GM21723 (cell line): ENCODE measurements at regions not wholly inside any gene's neighbourhood (a gene's known extent, or its start where the extent isn't known, plus 50 kb on each side); places are given as distances from the start of the nearest gene placed in this dataset.
A peak's percentile ranks its signal among the peaks of the same experiment; 100 is the strongest.
"Not testable (repeated sequence)": the region's sequence is repeated elsewhere in the genome, so short reads cannot be mapped to it uniquely, and the experiment has no call there.

ENCODE experiments used
- ATAC-seq: cut with Tn5 transposase; IDR thresholded peaks from one replicate; pipeline ENCODE4 v1.9.1; 2021; ENCODE audit warnings: mild to moderate bottlenecking, moderate library complexity; ENCODE audit not compliant: unreplicated experiment

DNA sequence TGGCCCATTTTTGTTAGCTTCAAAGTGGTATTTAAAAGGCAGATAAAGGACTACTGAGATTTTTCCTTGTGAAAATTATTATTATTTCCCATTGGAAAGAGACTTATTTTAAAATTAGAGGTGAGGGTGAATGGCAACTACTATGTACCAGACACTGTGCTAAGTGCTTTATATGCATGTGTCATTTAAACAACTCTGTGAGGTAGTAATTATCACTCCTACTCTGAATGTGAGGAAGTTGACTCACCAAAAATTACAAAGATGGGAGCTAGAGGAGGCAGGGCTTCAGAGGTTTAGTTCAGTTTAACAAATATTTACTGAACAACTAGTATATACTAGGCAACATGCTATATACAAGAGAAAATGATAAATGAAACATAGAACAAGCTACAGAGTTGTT is 78.2 kb downstream of the MSL3 start:
- no peak for ATAC-seq

DNA sequence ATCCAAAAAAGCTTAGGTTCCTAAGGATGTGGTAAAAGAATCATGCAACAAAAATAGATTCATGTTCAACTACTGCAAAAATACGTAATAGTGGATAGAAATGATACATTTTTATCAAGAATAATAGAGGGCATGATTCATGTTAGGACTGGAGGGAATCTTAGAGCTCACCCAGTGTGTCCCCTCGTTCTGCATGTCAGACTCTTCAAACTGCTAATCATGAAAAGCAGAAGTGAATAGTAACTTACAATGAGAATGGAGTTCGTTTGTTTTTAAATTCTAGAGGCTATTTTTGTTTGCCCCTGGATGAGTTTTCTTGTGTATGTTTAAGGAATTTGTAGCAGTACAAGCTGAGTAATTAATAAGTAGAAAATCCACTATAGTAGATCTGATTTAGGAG is 79.4 kb downstream of the MSL3 start:
- ATAC-seq = no peak

DNA sequence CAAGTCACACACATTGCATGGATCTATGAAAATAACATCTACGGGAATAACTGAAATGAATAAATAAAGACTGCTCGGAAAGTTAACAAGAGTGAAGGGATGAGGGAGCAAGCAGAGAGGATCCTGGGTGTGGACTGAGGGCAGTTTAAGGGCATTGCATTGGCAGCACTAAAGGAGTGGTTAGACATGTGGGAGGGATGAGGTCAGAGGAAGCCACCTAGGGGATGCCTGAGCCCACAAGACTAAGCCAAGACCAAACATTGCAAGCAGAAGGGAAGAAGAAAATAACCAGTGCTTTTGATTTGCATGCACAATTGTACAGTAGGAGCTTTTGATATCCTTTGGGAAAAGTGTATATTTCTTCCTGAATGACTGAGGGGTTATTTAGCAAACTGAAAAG is 106.1 kb downstream of the MSL3 start:
- no peak for ATAC-seq

DNA sequence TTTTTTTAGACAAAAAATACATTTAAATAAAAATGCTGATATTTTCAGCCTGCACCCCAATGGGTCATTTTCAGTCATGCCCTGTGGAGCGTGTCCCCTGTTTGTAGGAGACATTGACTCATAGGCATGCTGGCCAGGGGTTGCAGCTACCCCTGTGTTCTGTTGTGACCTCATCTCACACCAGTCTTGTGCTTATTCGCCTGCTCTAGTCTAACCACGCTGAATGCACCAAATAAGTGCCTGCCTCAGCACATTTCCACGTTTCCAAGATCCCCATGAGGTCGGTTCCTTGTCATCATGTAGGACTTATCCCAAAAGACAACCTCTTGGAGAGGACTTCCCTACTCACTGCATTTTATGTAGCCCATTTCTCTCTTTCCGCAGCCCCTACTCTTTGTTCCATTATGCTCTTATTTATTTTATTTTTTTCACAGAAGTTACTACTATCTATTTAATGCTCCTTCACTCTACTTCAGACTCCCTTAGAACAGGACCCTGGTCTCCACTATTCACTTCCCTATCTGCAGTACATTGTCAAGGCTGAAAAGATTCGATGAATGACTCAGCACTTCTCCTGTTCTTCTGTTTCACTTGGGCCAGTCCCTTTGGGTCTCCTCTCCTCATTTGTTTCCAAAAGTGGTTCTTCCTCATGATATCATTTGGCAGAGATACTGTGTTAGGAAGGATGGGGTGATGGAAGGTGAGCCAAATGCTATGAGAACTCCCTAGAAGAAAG is 109.7 kb downstream of the MSL3 start:
- ATAC-seq = peak; percentile 74

DNA sequence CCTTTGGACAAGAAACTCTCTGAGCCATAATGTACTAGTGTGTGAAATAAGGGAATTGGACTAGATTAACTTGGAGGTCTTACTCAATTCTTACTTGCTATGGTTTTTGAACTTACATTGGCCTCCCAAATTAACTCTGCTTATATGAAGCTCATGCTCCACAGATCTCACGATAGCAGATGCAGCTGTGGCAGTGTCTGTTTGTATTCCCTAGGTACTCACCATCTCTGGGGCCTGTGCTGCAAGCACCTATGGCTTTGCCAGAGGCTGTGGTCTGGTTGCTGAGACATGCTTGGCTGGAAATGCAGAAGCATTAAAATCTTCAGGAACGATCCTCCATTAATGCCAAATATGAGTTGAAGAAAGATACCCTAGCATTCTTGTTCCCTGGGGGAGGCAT is 112.8 kb downstream of the MSL3 start:
- ATAC-seq = no peak

DNA sequence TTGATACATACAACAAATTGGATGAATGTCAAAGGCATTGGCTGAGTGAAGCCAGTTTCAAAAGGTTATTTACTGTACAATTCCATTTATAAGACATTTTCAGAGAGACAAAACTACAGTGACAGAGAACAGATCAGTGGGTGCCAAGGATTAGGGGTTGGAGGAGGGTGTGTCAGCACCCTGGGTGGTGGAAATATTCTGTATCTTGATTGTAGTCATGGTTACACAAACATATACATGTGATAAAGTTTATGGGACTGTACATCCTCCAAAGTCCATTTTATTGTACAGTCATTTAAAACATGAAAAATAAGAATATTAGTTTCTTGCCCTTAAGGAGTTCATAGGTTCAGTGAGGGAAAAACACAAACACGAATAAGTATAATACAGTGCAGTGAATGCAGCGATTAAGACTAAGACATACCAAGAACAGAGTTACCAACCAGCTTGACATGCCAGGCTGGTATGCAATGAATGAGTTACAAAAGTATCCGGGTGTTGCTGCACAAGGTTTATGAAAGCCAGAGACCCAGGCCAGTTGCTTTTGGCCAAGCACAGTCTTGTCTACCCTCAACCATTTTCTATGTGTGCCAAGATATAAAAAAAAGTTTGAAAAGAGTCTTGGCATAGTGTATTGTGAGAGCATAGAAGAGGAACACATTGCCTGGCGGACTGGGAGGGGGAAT is 123.6 kb downstream of the MSL3 start:
- ATAC-seq = no peak

DNA sequence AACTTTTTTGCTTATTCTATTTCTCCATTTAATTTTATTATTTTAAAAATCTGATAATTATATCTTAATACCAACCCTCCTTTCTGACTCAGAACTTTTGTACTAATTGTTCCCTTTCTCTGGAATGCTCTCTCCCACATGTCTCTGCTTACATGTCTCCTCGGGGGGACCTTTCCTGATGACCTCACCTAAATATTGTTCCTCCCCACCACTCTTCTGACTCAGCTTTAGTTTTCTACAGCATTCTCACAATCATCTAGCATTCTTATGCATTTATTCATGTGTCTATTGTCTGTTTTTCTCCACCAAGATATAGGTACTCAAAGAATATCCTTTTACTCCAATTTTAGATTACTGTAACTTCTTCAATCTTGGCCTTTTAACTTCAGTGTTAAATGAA is 128.7 kb downstream of the MSL3 start:
- no peak for ATAC-seq

DNA sequence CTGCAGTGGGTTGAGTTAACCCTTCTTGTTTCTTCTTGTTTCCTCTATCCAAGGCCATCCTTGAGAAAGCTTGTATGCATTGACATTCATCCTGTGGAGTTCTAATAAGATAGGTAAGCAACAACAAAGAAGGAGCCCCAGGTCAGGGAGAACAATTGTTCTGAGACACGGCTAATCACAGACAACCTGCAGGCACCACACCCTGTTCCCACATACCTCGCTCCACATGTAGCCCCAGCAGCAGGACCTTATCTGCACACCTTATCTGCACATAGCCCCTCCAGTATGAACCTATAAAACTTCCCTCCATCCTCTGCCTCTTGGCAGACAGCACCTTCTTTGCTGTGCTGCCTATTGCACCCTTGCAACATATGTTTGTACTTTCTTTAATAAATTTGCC is 129.1 kb downstream of the MSL3 start:
- ATAC-seq = no peak

DNA sequence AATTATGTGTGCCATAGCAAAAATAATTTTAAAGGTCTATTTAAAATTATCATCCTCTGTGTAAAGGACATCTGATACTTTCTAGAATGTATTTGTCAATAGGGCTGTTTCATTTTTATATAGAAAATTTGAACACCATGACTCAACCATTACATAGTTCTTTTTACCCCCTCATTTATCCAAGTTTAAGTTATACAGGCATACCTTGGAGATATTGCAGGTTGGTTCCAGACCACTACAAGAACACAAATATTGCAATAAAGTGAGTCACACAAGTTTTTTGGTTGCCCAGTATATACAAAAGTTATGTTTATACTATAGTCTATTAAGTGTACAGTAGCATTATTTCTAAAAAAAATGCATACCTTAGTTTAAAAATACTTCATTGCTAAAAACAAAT is 130.4 kb downstream of the MSL3 start:
- no peak for ATAC-seq

DNA sequence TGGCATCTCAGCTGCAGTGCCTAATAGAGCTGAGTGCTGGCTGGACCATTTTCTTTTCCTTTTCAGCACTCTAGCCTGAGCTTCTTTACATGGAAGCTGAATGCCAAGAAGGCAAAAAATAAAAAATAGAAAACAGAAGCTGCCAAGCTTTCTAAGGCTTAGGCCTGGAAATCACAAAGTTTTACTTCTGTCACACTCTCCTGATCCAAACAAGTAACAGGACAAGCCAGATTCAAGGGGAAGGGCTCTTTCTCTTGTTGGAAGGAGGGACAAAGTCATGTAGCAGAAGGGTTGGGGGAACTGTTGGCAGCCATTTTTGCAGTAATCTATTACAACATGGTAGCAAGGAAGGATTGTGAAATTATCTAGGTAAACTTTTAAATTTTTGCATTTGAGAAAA is 131.8 kb downstream of the MSL3 start:
- no peak for ATAC-seq

DNA sequence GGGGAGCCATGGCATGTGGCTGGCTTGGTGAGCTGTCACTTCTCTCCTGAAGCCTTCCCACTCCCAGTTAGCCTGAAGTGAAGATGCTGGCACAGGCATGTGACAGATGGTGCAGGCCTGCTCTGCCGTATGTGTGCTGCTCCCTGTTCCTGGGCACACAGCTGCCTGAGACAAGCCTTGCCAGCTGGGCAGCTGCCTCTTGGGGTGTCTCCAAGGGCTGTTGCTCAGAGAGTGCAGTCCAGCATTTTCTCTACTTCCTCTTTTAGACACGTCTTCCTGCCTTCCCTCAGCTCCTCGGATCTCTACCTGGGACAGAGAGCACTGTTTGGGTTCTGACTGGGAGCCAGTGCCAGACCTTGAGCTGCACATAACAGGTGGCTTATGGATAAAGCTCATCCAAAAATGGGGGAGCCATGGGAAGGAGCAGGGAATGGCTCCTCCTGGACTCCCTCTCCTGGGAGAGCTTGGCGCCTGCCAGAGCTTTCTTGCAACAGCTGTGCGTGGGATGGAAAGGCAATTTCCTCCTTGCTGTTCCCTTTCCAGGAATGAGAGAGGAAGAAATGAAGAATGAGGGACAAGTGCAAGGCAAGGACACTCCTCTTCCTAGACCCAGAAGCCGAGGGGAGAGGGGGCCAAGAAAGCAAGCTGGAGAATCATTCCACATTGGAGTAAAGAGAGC is 132.9 kb downstream of the MSL3 start:
- no peak for ATAC-seq

DNA sequence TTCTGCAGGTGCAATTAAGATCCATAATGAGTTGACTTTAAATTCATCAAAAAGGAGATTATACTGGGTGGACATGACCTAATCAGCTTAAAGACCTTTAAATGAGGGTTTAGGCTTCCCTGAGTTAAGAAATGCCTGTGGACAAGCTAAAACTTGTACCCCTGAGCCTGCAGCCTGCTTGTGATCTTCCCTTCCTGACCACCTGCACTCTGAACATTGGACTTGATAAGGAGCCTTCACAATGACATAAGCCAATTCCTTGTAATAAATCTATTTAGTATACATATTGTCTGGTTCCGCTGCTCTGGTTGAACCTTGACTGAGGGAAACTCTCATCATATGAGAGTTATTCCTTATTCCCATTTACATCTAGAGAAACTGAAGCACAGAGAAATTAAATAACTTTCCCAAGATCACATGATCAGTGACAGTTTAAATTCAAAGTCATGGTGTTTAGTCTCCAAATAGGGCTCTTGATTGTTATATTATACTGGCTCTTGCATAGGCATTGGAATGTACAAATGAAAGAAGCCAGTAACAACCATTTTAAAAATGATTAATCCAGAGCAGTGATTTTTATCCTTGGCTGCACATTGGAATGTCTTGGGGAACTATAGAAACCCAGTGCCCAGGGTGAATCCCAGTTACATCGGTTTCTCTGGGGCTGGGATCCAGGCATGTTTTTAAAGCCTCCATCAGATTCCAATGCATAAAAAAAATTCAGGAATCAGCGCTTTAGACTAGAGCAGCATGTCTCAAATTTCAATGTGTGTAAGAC is 136.1 kb downstream of the MSL3 start:
- no peak for ATAC-seq

DNA sequence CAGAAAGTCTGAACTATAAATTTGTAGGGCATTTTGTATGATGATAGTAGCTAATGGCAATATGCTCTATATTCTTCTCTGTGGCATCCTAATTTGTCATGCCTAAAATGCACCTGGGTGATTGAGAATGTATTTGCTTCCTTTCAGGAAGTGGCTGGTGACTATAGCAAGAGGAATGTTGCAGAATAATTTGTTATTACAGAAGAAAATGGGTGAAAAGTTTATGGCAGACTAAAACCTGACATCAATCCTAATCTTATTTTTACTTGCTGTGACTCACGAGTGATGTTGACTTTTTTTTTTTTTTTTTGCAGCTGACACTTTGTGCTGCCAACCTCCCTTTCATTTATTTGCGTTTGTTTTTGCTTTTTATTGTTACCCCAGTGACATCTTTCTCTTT is 141.1 kb downstream of the MSL3 start:
- ATAC-seq = no peak

DNA sequence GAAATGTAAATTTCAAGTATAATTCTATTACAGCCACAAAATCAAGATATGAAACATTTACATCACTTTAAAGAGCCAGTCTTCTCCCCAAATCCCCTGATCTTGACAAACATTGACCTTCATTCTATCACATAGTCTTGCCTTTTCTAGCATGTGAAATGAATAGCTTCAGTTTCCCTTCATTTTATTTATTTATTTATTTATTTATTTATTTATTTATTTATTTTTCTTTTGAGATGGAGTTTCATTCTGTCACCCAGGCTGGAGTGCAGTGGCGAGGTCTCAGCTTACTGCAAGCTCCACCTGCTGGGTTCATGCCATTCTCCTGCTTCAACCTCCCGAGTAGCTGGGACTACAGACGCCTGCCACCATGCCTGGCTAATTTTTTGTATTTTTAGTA is 147.9 kb downstream of the MSL3 start:
- not testable (repeated sequence) for ATAC-seq

DNA sequence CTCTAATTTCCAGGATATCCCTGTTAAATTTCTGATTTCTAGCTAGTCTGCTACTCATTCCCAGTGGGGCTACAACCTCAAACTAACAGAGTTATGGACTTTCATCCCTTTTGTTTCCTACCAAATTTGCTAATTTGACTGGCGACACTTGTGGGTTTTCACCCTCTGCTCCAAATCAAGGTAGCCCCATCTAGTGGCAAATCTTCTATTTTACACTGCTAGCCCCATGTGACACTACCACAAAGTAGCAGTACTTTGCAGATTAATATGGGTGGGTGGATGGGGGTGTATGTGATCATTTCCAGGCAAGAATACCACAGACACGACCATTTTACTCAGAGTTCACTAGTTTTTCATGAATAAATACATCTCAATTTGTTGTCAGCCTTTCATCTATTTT is 150.3 kb downstream of the MSL3 start:
- peak; percentile 91 for ATAC-seq

DNA sequence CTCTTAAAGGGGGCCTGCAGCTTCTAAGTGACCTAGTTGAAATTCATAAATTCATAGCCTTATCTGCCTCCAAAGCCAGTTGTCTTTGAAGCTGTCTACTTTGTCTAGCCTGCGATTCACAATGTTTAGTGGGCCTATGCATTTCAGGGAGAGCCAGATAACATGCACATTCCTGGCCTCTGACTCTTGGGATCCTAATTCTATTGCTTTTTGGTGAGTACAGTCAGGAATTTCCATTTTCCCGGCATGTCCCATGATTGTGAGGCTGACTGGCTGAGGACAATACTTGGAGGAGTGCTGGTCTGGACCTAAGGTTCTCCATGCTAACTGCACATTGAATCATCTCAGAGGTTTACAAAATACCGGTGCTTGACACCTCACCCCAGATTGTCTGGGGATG is 155.0 kb downstream of the MSL3 start:
- no peak for ATAC-seq

DNA sequence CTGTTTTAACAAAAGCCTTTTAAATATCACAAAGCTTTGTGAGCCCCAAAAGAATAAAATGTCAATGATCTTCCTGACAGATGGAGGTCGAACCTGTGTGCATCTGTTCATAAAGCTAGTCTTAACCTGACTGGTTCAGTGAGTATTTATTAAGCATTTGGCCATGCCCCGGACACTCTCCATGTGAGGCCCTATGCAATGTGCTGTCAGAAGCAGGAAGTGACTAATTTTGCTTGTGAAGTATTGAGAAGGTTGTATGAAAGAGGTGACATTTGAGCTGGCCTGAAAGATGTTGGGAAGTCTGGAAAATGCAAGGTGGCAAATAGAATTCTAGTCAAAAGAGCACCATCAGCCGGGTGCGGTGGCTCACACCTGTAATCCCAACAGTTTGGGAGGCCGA is 171.4 kb downstream of the MSL3 start:
- no peak for ATAC-seq

DNA sequence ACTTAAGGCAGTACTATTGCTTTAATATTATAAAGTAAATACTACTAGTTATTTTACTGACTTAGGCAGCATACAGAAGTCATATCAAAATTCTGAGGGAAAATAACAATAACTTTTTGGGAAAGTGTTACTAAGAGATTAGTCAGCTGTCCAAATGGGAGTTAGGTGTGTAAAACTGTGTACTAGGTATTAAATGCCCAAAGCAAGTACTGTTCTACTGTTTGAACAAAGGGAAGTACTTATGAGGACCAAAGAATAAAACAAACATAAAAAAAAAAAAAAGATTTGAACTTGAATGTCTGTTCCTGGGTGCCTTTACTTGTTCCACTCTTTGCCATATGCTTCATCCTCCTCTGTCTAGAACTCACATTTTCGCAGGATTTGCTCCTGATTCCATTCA is 174.4 kb downstream of the MSL3 start:
- ATAC-seq = no peak

DNA sequence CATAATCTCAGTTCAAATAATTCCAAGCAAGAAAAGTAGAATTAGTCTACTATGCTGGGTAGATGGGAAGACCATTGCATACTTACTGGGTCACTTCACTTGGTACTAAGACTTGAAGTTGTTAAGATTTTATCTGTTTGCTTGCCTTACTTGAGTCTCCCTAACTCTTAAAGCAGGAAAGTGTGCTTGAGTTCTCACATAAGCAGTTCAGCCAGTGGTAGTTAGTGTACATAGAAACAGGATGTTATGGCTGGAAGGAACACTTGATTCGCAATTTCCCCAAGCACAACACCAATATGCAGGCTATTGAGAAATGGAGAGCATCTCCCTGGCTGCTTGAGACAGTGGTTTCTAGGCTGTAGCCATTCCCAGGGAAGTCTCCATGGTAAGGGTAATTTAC is 176.1 kb downstream of the MSL3 start:
- no peak for ATAC-seq

DNA sequence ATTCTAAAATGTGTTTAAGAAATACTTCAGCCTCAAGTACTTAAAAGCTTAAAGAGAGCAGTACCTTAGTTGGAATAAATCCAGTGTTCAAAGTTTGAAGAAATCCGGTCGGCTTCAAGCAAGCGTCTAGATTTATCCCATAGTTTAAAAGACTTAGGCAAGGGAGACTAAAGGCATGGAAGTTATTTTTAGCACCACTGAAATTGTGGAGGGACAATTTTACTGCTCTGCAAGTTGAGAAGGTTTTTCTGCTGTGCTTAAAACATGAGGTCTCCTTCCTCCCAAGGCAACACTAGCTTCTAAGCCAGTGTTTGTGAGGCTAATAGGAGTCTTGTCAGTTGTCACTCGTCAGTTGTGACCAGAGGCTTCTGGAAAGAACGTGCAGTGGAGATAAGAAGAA is 183.5 kb downstream of the MSL3 start:
- ATAC-seq = no peak

DNA sequence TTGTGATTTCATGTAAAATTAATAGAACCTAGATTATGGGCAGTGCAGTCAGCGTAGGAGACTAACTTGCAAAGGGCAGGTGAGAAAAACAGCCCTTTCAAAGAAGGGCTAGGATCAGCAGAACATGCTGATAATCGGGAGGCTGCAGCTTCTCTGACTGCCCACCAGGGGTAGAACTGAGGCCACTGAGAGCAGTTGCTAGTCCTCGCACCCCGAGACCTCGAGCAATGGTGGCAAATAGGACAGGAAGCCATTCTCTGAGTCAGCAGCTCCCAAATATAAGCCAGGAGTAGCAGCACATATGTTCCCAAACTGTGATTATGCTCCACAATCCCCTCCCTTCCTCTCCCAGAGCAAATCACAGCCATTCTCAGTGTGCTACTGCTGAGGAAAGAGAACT is 186.5 kb downstream of the MSL3 start:
- no peak for ATAC-seq

DNA sequence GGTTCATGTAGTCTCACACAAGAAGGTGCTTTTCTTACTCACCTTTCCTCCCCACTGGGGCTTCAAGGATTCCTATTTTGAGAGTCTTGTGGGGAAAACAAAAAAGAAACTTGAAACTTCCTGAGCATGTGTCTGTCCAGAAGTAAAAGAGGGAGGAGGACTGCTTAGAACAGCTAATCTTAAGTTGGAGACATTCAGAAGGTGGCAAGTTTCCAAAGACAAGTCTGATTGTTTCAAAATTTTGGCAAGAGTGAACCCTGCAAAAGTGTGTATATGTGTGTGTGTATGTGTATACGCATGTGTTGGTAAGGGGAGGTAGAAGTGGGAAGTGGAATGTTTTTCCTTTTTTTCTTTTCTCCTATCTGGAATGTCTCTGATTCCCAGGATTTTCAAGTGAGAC is 189.0 kb upstream of the FRMPD4 start:
- no peak for ATAC-seq
